Caco-2 (cell line): ENCODE measurements at regions not wholly inside any gene's neighbourhood (a gene's known extent, or its start where the extent isn't known, plus 50 kb on each side); places are given as distances from the start of the nearest gene placed in this dataset.

Source experiments
- BruUV-seq: library from RNA; stranded (reverse); fragments of 400-500 nt; replicated peaks from 2 replicates; lab custom pipeline; 2021; lab: Mats Ljungman, UMichigan
- CTCF ChIA-PET: fragments of 300-600 bp; sonication (Branson Sonifier 250); formaldehyde crosslinking; loops from one replicate; lab custom pipeline; 2022; ENCODE audit warnings: antibody characterized with exemption; lab: Charles Lee
- POLR2A ChIA-PET: fragments of 300-600 bp; sonication (Branson Sonifier 250); formaldehyde crosslinking; loops from one replicate; lab custom pipeline; 2022; ENCODE audit warnings: antibody characterized with exemption; lab: Charles Lee
- DNase-seq, 2 experiments: peaks; one replicate each; pipeline versions ENCODE4 v3.0.0 to v3.0.0-alpha.2; 2020 to 2022
- H3K27me3 ChIP-seq: replicated peaks from 2 replicates; pipeline ENCODE4 v1.6.0; 2011; ENCODE audit warnings: low read length; ENCODE audit not compliant: control insufficient read depth, insufficient read depth
- H3K36me3 ChIP-seq: 2 replicates; pipeline ENCODE4 v1.5.1; 2011; ENCODE audit warnings: low read length; ENCODE audit not compliant: control insufficient read depth, insufficient read depth
- H3K4me1 ChIP-seq: fragments of 250-450 bp; sonication (Bioruptor Pico); 2 replicates; pipeline ENCODE4 v1.5.1; 2020; ENCODE audit warnings: mild to moderate bottlenecking
- H3K4me3 ChIP-seq: 2 replicates; pipeline ENCODE4 v1.5.1; 2011; ENCODE audit warnings: low read depth, mild to moderate bottlenecking, control low read depth, low read length
- H3K9me3 ChIP-seq: fragments of 250-450 bp; sonication (Bioruptor Pico); 2 replicates; pipeline ENCODE4 v1.5.1; 2020; ENCODE audit warnings: mild to moderate bottlenecking, moderate library complexity
- H3K27ac Mint-ChIP-seq: one replicate; pipeline ENCODE4 v1.8.0; 2022; ENCODE audit warnings: mixed read lengths; ENCODE audit not compliant: unreplicated experiment
- H3K27me3 Mint-ChIP-seq: one replicate; pipeline ENCODE4 v1.8.0; 2022; ENCODE audit warnings: mixed read lengths; ENCODE audit not compliant: insufficient read depth, unreplicated experiment
- H3K36me3 Mint-ChIP-seq: one replicate; pipeline ENCODE4 v1.8.0; 2022; ENCODE audit warnings: mild to moderate bottlenecking, mixed read lengths; ENCODE audit not compliant: insufficient read depth, unreplicated experiment
- H3K4me1 Mint-ChIP-seq: one replicate; pipeline ENCODE4 v1.8.0; 2022; ENCODE audit warnings: low read depth, mixed read lengths; ENCODE audit not compliant: unreplicated experiment
- H3K4me3 Mint-ChIP-seq: one replicate; pipeline ENCODE4 v1.8.0; 2022; ENCODE audit warnings: mild to moderate bottlenecking, moderate library complexity, mixed read lengths; ENCODE audit not compliant: unreplicated experiment
- H3K9me3 Mint-ChIP-seq: one replicate; pipeline ENCODE4 v1.8.0; 2022; ENCODE audit warnings: mixed read lengths; ENCODE audit not compliant: unreplicated experiment
- CTCF ChIP-seq, 2 experiments: fragments of 200-600 bp in 1 of 2; IDR thresholded peaks; 1 replicate in 1 of 2; 2 replicates in 1 of 2; pipeline versions ENCODE4 v1.5.1 to v1.8.0; 2011 to 2022; ENCODE audit warnings: antibody characterized with exemption in 1 of 2, control low read depth in 1 of 2, inconsistent platforms in 1 of 2, low read depth in 1 of 2, low read length in 1 of 2, mild to moderate bottlenecking in 1 of 2, moderate library complexity in 1 of 2; ENCODE audit not compliant: insufficient read depth in 1 of 2, severe bottlenecking in 1 of 2, unreplicated experiment in 1 of 2
- intact Hi-C: fragments of 100-400 bp; cut with micrococcal nuclease; formaldehyde crosslinking; loops from one replicate; pipeline ENCODE4 v1.10.0; 2022; ENCODE audit not compliant: unreplicated experiment

- Histone ChIP-seq H3K9me3 (no peaks in the 10 kb centered on the region), H3K4me3 (no peak overlapping the region), H3K36me3 (no peaks in the 10 kb centered on the region), H3K27me3 (no peaks in the 10 kb centered on the region), H3K4me1 (no peaks in the 10 kb centered on the region)
- no peak for DNase-seq
- no peaks in the 10 kb centered on the region for H3K9me3 Mint-ChIP-seq
- peaks cover 13% of the 10 kb centered on the region for H3K27me3 Mint-ChIP-seq
- no peak for TF ChIP-seq CTCF (IDR thresholded peaks at IDR 0.05; ENCODE audit: insufficient read depth in 1 of 2, low read depth in 1 of 2, low read length in 1 of 2, severe bottlenecking in 1 of 2, unreplicated experiment in 1 of 2)
- H3K36me3 Mint-ChIP-seq, result no peaks in the 10 kb centered on the region
- H3K27ac Mint-ChIP-seq, result no peak overlapping the region
- intact Hi-C loops, result no loop called here
- ChIA-PET CTCF (no interaction called here), POLR2A (no interaction called here)
- no peaks in the 10 kb centered on the region for H3K4me1 Mint-ChIP-seq
- BruUV-seq, result no TSS peak
- no peak overlapping the region for H3K4me3 Mint-ChIP-seq
Measured at GRCh38 chr7:133185512-133185911, 67.4 kb upstream of the EXOC4 start.

- no TSS peak for BruUV-seq
- H3K27ac Mint-ChIP-seq, result no peak overlapping the region
- H3K27me3 Mint-ChIP-seq, result peaks cover 14% of the 10 kb centered on the region
- H3K36me3 ChIP-seq, result no peaks in the 10 kb centered on the region
- no peaks in the 10 kb centered on the region for H3K27me3 ChIP-seq
- H3K9me3 ChIP-seq, result no peaks in the 10 kb centered on the region
- ChIA-PET POLR2A (no interaction called here), CTCF (no interaction called here)
- H3K9me3 Mint-ChIP-seq, result no peaks in the 10 kb centered on the region
- H3K4me3 Mint-ChIP-seq, result no peak overlapping the region
- H3K36me3 Mint-ChIP-seq, result no peaks in the 10 kb centered on the region
- no peak overlapping the region for H3K4me3 ChIP-seq
- no peaks in the 10 kb centered on the region for H3K4me1 Mint-ChIP-seq
- TF ChIP-seq CTCF (IDR thresholded peaks at IDR 0.05; ENCODE audit: insufficient read depth in 1 of 2, low read depth in 1 of 2, low read length in 1 of 2, severe bottlenecking in 1 of 2, unreplicated experiment in 1 of 2), result no peak
- intact Hi-C loops, result no loop called here
- no peaks in the 10 kb centered on the region for H3K4me1 ChIP-seq
- no peak for DNase-seq
Measured at GRCh38 chr7:133186060-133186459, 66.8 kb upstream of the EXOC4 start.

- intact Hi-C loops, result no loop called here
- no peaks in the 10 kb centered on the region for H3K4me1 Mint-ChIP-seq
- no peak for DNase-seq
- Histone ChIP-seq H3K27me3 (no peaks in the 10 kb centered on the region), H3K36me3 (no peaks in the 10 kb centered on the region), H3K4me3 (no peak overlapping the region), H3K4me1 (no peaks in the 10 kb centered on the region), H3K9me3 (no peaks in the 10 kb centered on the region)
- no peak overlapping the region for H3K27ac Mint-ChIP-seq
- H3K4me3 Mint-ChIP-seq, result no peak overlapping the region
- peaks cover 11% of the 10 kb centered on the region for H3K27me3 Mint-ChIP-seq
- POLR2A ChIA-PET, result no interaction called here
- H3K36me3 Mint-ChIP-seq, result no peaks in the 10 kb centered on the region
- H3K9me3 Mint-ChIP-seq, result no peaks in the 10 kb centered on the region
- no peak for TF ChIP-seq CTCF (IDR thresholded peaks at IDR 0.05; ENCODE audit: insufficient read depth in 1 of 2, low read depth in 1 of 2, low read length in 1 of 2, severe bottlenecking in 1 of 2, unreplicated experiment in 1 of 2)
- no TSS peak for BruUV-seq
- CTCF ChIA-PET, result no interaction called here
Measured at GRCh38 chr7:133190172-133190528, 62.7 kb upstream of the EXOC4 start.
